ENCODE measurements at regions not wholly inside any gene's neighbourhood (a gene's known extent, or its start where the extent isn't known, plus 50 kb on each side); places are given as distances from the start of the nearest gene placed in this dataset.

- TF ChIP-seq EP300 (IDR thresholded peaks at IDR 0.05) = no peak
- TF ChIP-seq POLR2AphosphoS5 (IDR thresholded peaks at IDR 0.05) = no peak
Observed at GRCh38 chr4:80138551-80139538, 58.5 kb upstream of the PRDM8 start.
